ENCODE measurements at regions not wholly inside any gene's neighbourhood (a gene's known extent, or its start where the extent isn't known, plus 50 kb on each side); places are given as distances from the start of the nearest gene placed in this dataset.

- TF ChIP-seq CTCF (IDR thresholded peaks at IDR 0.05), result no peak
- no peak for TF ChIP-seq POLR2A (IDR thresholded peaks at IDR 0.05)
Measured at GRCh38 chr4:156411531-156411930, 457.9 kb upstream of the CTSO start.

Data from esophagus squamous epithelium (tissue), 4 donors.